ENCODE measurements at regions not wholly inside any gene's neighbourhood (a gene's known extent, or its start where the extent isn't known, plus 50 kb on each side); places are given as distances from the start of the nearest gene placed in this dataset.

DNA sequence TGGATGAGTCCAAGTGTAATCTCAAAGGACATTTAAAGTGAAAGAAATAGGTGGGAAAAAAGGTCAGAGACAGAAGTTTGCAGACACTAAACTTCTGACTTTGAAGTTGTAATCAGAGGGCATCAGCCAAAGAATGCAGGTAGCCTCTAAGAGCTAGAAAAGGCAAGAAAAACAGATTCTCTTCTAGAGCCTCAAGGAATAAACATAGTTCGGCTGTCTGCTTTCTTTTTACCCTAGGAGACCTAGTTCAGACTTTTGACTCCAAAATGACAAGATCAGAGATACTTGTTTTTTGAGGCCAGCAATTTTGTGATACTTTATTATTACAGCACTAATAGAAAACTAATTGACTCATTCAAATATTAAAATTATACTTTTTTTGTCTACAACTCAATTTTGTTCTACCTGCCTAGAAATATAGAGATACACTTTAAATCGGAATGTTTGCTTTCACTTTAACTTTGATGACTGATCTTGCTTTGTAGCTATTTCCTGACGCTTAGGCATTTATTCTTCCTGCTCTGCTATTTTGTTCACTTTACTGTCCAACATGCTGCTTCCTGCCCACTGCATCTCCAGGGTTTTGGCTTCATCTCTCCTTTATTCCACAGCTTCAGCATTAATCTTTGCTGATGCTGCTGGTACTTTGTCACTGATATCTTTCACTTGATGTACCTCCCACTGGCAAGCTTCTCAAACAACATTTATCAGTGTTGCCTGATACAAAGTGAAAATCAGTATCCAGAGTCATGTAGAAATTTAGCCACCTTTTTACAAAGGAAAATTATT is 272.5 kb downstream of the DSEL start:
- Mint-ChIP-seq H3K4me1 (peaks cover 4% of the 10 kb centered on the region), H3K4me3 (peak overlapping the region in 1 of 3 experiments; percentile 7), H3K36me3 (ENCODE audit: low read depth) (no peaks in the 10 kb centered on the region), H3K27ac (no peak overlapping the region), H3K27me3 (ENCODE audit: low read depth) (no peaks in the 10 kb centered on the region), H3K9me3 (no peaks in the 10 kb centered on the region)
- TF ChIP-seq, protein P1, sequence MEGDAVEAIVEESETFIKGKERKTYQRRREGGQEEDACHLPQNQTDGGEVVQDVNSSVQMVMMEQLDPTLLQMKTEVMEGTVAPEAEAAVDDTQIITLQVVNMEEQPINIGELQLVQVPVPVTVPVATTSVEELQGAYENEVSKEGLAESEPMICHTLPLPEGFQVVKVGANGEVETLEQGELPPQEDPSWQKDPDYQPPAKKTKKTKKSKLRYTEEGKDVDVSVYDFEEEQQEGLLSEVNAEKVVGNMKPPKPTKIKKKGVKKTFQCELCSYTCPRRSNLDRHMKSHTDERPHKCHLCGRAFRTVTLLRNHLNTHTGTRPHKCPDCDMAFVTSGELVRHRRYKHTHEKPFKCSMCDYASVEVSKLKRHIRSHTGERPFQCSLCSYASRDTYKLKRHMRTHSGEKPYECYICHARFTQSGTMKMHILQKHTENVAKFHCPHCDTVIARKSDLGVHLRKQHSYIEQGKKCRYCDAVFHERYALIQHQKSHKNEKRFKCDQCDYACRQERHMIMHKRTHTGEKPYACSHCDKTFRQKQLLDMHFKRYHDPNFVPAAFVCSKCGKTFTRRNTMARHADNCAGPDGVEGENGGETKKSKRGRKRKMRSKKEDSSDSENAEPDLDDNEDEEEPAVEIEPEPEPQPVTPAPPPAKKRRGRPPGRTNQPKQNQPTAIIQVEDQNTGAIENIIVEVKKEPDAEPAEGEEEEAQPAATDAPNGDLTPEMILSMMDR (IDR thresholded peaks at IDR 0.05; ENCODE audit: unreplicated experiment in 3 of 3) = no peak

- no peak overlapping the region for H3K4me3 Mint-ChIP-seq
- TF ChIP-seq, protein P1 (IDR thresholded peaks at IDR 0.05; ENCODE audit: unreplicated experiment in 3 of 3) = no peak
- H3K36me3 Mint-ChIP-seq (ENCODE audit: low read depth) = no peaks in the 10 kb centered on the region
- H3K27ac Mint-ChIP-seq = no peak overlapping the region
- no peaks in the 10 kb centered on the region for H3K27me3 Mint-ChIP-seq (ENCODE audit: low read depth)
- H3K9me3 Mint-ChIP-seq = no peaks in the 10 kb centered on the region
- peaks cover 4% of the 10 kb centered on the region for H3K4me1 Mint-ChIP-seq
Measured at GRCh38 chr18:67242001-67242400, 274.5 kb downstream of the DSEL start.

- Mint-ChIP-seq H3K27ac (no peak overlapping the region), H3K9me3 (no peaks in the 10 kb centered on the region), H3K4me3 (no peak overlapping the region), H3K4me1 (peaks cover 4% of the 10 kb centered on the region), H3K36me3 (ENCODE audit: low read depth) (no peaks in the 10 kb centered on the region), H3K27me3 (ENCODE audit: low read depth) (no peaks in the 10 kb centered on the region)
- TF ChIP-seq, protein P1 (IDR thresholded peaks at IDR 0.05; ENCODE audit: unreplicated experiment in 3 of 3) = no peak
Measured at GRCh38 chr18:67241299-67241698, 275.2 kb downstream of the DSEL start.

GRCh38 chr18:67239826-67240225 is 276.7 kb downstream of the DSEL start:
- peaks cover 4% of the 10 kb centered on the region for H3K4me1 Mint-ChIP-seq
- no peak overlapping the region for H3K27ac Mint-ChIP-seq
- H3K36me3 Mint-ChIP-seq (ENCODE audit: low read depth) = no peaks in the 10 kb centered on the region

GRCh38 chr18:67232991-67233390 is 283.5 kb downstream of the DSEL start:
- H3K4me1 Mint-ChIP-seq = no peaks in the 10 kb centered on the region
- H3K27ac Mint-ChIP-seq = no peak overlapping the region
- TF ChIP-seq, protein P1 (IDR thresholded peaks at IDR 0.05; ENCODE audit: unreplicated experiment in 3 of 3) = no peak
- H3K9me3 Mint-ChIP-seq = peaks cover 7% of the 10 kb centered on the region
- no peaks in the 10 kb centered on the region for H3K36me3 Mint-ChIP-seq (ENCODE audit: low read depth)
- H3K27me3 Mint-ChIP-seq (ENCODE audit: low read depth) = no peaks in the 10 kb centered on the region
- H3K4me3 Mint-ChIP-seq = no peak overlapping the region

More at GRCh38 chr18:67239826-67240225, 276.7 kb downstream of the DSEL start:
- TF ChIP-seq, protein P1 (IDR thresholded peaks at IDR 0.05; ENCODE audit: unreplicated experiment in 3 of 3) = no peak
- no peaks in the 10 kb centered on the region for H3K27me3 Mint-ChIP-seq (ENCODE audit: low read depth)
- H3K4me3 Mint-ChIP-seq = no peak overlapping the region
- no peaks in the 10 kb centered on the region for H3K9me3 Mint-ChIP-seq

- no peaks in the 10 kb centered on the region for H3K4me1 Mint-ChIP-seq
- H3K36me3 Mint-ChIP-seq (ENCODE audit: low read depth) = no peaks in the 10 kb centered on the region
- no peak overlapping the region for H3K27ac Mint-ChIP-seq
- peaks cover 10% of the 10 kb centered on the region for H3K9me3 Mint-ChIP-seq
- H3K27me3 Mint-ChIP-seq (ENCODE audit: low read depth) = no peaks in the 10 kb centered on the region
- TF ChIP-seq, protein P1 (IDR thresholded peaks at IDR 0.05; ENCODE audit: unreplicated experiment in 3 of 3) = no peak
- H3K4me3 Mint-ChIP-seq = no peak overlapping the region
Measured at GRCh38 chr18:67232406-67232805, 284.1 kb downstream of the DSEL start.
